Tibial artery (tissue), 4 donors: ENCODE measurements at regions not wholly inside any gene's neighbourhood (a gene's known extent, or its start where the extent isn't known, plus 50 kb on each side); places are given as distances from the start of the nearest gene placed in this dataset.

ENCODE experiments used
- DNase-seq, 2 donors: peaks; one replicate each; pipeline ENCODE4 v3.0.0-alpha.2; 2019
- H3K27ac ChIP-seq, 2 donors: fragments of 200-600 bp; sonication (generic) in 1 of 2; 1 replicate in 1 of 2; 2 replicates in 1 of 2; pipeline ENCODE4 v1.5.1; 2018 to 2019; ENCODE audit warnings: mild to moderate bottlenecking in 1 of 2
- H3K27me3 ChIP-seq, 2 donors: fragments of 200-600 bp; sonication (generic) in 1 of 2; one replicate each; pipeline versions ENCODE4 v1.5.1 to v1.6.0; 2016 to 2019
- H3K36me3 ChIP-seq, 3 donors: fragments of 200-600 bp; sonication (generic) in 2 of 3; one replicate each; pipeline ENCODE4 v1.5.1; 2016 to 2019; ENCODE audit warnings: mild to moderate bottlenecking in 2 of 3
- H3K4me1 ChIP-seq, 4 donors: fragments of 200-600 bp; sonication (generic) in 2 of 4; 1 replicate in 3 of 4; 2 replicates in 1 of 4; pipeline ENCODE4 v1.5.1; 2016 to 2019
- H3K4me3 ChIP-seq, 2 donors: fragments of 200-600 bp; sonication (generic) in 1 of 2; 1 replicate in 1 of 2; 2 replicates in 1 of 2; pipeline ENCODE4 v1.5.1; 2018 to 2019; ENCODE audit warnings: mild to moderate bottlenecking in 2 of 2
- H3K9me3 ChIP-seq, 3 donors: fragments of 200-600 bp; sonication (generic) in 1 of 3; one replicate each; pipeline ENCODE4 v1.5.1; 2016 to 2019
- CTCF ChIP-seq, 2 experiments: fragments of 200-600 bp in 1 of 2; fragments of 450-650 bp in 1 of 2; IDR thresholded peaks; one replicate each; pipeline ENCODE4 v1.5.1; 2017 to 2019; ENCODE audit warnings: antibody characterized with exemption in 2 of 2, mild to moderate bottlenecking in 1 of 2, moderate library complexity in 1 of 2
- intact Hi-C: fragments of 100-400 bp; cut with DNase I; formaldehyde crosslinking; loops from one replicate; pipeline ENCODE4 v1.15.0; 2023; ENCODE audit warnings: low total_unique reads

- Histone ChIP-seq H3K4me3 (no peak overlapping the region), H3K9me3 (no peaks in the 10 kb centered on the region), H3K36me3 (no peaks in the 10 kb centered on the region), H3K4me1 (peaks cover 0 to 3% (median 0%) of the 10 kb centered on the region in 4 donors), H3K27ac (no peak overlapping the region), H3K27me3 (no peaks in the 10 kb centered on the region)
- TF ChIP-seq CTCF (IDR thresholded peaks at IDR 0.05): no peak
- intact Hi-C loops: no loop called here
- no peak for DNase-seq
Observed at GRCh38 chr2:217118559-217119284, 258.9 kb upstream of the TNP1 start.

GRCh38 chr2:217117523-217117922 lies 257.7 kb upstream of the TNP1 start:
- Histone ChIP-seq H3K36me3 (no peaks in the 10 kb centered on the region), H3K9me3 (no peaks in the 10 kb centered on the region), H3K4me3 (no peak overlapping the region), H3K4me1 (peaks cover 0 to 8% (median 0%) of the 10 kb centered on the region in 4 donors), H3K27me3 (no peaks in the 10 kb centered on the region), H3K27ac (no peak overlapping the region)
- no peak for TF ChIP-seq CTCF (IDR thresholded peaks at IDR 0.05)
- intact Hi-C loops: no loop called here
- no peak for DNase-seq

- no peak for DNase-seq
- no peak for TF ChIP-seq CTCF (IDR thresholded peaks at IDR 0.05)
- Histone ChIP-seq H3K4me1 (peaks cover 0 to 8% (median 0%) of the 10 kb centered on the region in 4 donors), H3K9me3 (no peaks in the 10 kb centered on the region), H3K27me3 (no peaks in the 10 kb centered on the region), H3K4me3 (no peak overlapping the region), H3K27ac (no peak overlapping the region), H3K36me3 (no peaks in the 10 kb centered on the region)
- intact Hi-C loops: no loop called here
Observed at GRCh38 chr2:217116610-217117009, 256.7 kb upstream of the TNP1 start.

- Histone ChIP-seq H3K9me3 (no peaks in the 10 kb centered on the region), H3K4me3 (no peak overlapping the region), H3K27me3 (no peaks in the 10 kb centered on the region), H3K36me3 (no peaks in the 10 kb centered on the region), H3K4me1 (peaks cover 0 to 13% (median 0%) of the 10 kb centered on the region in 4 donors), H3K27ac (peak overlapping the region in 1 of 2 donors; percentile 19)
- DNase-seq: no peak
- TF ChIP-seq CTCF (IDR thresholded peaks at IDR 0.05): no peak
- intact Hi-C loops: no loop called here
Observed at GRCh38 chr2:217114117-217114516, 254.3 kb upstream of the TNP1 start.

GRCh38 chr2:217113491-217113890 lies 253.6 kb upstream of the TNP1 start:
- no peak for DNase-seq
- H3K27me3 ChIP-seq: no peaks in the 10 kb centered on the region
- no peaks in the 10 kb centered on the region for H3K36me3 ChIP-seq
- peaks cover 0 to 13% (median 0%) of the 10 kb centered on the region in 4 donors for H3K4me1 ChIP-seq
- no peaks in the 10 kb centered on the region for H3K9me3 ChIP-seq
- peak overlapping the region in 1 of 2 donors; percentile 19 for H3K27ac ChIP-seq
- TF ChIP-seq CTCF (IDR thresholded peaks at IDR 0.05): no peak
- H3K4me3 ChIP-seq: no peak overlapping the region
- intact Hi-C loops: no loop called here
